ENCODE measurements at regions not wholly inside any gene's neighbourhood (a gene's known extent, or its start where the extent isn't known, plus 50 kb on each side); places are given as distances from the start of the nearest gene placed in this dataset.
"Not testable (repeated sequence)": the region's sequence is repeated elsewhere in the genome, so short reads cannot be mapped to it uniquely, and the experiment has no call there.

DNA sequence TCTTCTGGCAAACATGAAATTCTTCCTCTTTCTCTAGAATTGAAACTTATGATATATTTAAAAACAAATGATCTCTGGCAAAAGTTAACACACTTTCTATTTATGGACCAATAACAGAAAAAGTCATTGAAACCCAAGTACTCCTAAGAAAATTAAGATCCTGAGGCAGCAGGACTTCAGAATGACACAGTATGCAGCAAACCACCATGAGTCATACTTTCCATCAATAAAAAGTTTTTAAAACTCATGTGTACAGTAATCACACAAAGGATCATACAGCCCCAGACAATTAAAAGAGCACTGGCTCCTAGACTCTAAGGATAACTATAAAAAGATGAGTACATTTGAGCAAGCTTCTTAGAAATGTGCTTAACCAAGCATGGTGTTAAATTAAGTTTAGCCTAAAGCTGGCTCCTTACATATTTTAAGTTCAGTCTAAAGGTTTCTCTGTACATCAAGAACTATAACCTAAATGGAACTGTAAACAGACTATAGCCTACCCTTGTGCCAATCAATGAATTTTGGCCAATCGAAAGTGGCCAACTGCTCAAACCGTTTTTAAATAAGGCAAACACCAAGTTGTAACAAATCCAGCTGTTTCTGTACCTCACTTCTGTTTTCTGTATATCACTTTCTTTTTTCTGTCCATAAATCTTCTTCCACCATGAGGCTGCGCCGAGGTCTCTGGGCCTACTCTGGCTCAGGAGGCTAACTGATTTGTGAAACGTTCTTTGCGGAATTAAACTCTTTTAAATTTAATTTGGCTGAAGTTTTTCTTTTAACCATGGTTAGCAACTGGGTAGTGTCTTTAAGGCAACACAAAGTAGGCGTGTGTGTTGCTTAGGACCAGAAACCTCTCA lies 232.1 kb upstream of the PIK3R1 start:
- no peaks in the 10 kb centered on the region for H3K27me3 ChIP-seq (ENCODE audit: insufficient read depth, poor library complexity, severe bottlenecking)
- no peaks in the 10 kb centered on the region for H3K9me3 ChIP-seq (ENCODE audit: severe bottlenecking)
- TF ChIP-seq, protein P1, sequence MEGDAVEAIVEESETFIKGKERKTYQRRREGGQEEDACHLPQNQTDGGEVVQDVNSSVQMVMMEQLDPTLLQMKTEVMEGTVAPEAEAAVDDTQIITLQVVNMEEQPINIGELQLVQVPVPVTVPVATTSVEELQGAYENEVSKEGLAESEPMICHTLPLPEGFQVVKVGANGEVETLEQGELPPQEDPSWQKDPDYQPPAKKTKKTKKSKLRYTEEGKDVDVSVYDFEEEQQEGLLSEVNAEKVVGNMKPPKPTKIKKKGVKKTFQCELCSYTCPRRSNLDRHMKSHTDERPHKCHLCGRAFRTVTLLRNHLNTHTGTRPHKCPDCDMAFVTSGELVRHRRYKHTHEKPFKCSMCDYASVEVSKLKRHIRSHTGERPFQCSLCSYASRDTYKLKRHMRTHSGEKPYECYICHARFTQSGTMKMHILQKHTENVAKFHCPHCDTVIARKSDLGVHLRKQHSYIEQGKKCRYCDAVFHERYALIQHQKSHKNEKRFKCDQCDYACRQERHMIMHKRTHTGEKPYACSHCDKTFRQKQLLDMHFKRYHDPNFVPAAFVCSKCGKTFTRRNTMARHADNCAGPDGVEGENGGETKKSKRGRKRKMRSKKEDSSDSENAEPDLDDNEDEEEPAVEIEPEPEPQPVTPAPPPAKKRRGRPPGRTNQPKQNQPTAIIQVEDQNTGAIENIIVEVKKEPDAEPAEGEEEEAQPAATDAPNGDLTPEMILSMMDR (IDR thresholded peaks at IDR 0.05; ENCODE audit: poor library complexity, severe bottlenecking): no peak
- no peak overlapping the region for H3K27ac ChIP-seq (ENCODE audit: poor library complexity, severe bottlenecking)
- peaks cover 5% of the 10 kb centered on the region for H3K4me1 ChIP-seq (ENCODE audit: insufficient read depth, poor library complexity, severe bottlenecking)
- H3K4me3 ChIP-seq (ENCODE audit: severe bottlenecking): no peak overlapping the region
- DNase-seq (ENCODE audit: low spot score) (no peak), ATAC-seq (ENCODE audit: low read depth) (peak; percentile 88)
- H3K36me3 ChIP-seq (ENCODE audit: low read depth): no peaks in the 10 kb centered on the region

DNA sequence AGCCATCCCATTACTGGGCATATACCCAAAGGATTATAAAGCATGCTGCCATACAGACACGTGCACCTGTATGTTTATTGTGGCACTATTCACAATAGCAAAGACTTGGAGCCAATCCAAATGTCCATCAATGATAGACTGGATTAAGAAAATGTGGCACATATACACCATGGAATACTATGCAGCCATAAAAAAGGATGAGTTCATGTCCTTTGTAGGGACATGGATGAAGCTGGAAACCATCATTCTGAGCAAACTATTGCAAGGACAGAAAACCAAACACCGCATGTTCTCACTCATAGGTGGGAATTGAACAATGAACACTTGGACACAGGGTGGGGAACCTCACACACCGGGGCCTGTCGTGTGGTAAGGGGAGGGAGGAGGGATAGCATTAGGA lies 233.4 kb upstream of the PIK3R1 start:
- not testable (repeated sequence) for H3K27ac ChIP-seq (ENCODE audit: poor library complexity, severe bottlenecking); H3K27me3 ChIP-seq (ENCODE audit: insufficient read depth, poor library complexity, severe bottlenecking); H3K4me1 ChIP-seq (ENCODE audit: insufficient read depth, poor library complexity, severe bottlenecking); ATAC-seq (ENCODE audit: low read depth); H3K9me3 ChIP-seq (ENCODE audit: severe bottlenecking); H3K36me3 ChIP-seq (ENCODE audit: low read depth); DNase-seq (ENCODE audit: low spot score); H3K4me3 ChIP-seq (ENCODE audit: severe bottlenecking)

DNA sequence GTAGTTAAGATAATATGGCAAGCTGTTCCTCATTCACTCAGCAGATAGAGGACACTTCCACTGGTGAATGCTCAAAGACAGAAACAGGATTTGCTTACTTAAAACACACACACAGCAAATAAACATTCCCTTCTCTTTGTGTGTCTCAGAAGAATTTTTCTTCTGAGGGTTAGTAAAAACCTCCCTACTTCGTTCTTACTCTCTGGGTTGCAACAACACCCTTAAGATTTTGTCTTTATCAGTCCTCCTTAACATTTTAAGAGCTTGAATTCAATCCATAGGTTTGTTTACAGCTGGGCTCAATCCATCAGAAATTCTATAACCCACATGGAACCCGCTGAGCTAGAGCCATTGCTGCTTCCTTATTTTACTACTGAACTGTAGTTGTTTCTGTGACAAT lies 237.4 kb upstream of the PIK3R1 start:
- no peak for ATAC-seq (ENCODE audit: low read depth)
- TF ChIP-seq, protein P1 (IDR thresholded peaks at IDR 0.05; ENCODE audit: poor library complexity, severe bottlenecking): no peak

DNA sequence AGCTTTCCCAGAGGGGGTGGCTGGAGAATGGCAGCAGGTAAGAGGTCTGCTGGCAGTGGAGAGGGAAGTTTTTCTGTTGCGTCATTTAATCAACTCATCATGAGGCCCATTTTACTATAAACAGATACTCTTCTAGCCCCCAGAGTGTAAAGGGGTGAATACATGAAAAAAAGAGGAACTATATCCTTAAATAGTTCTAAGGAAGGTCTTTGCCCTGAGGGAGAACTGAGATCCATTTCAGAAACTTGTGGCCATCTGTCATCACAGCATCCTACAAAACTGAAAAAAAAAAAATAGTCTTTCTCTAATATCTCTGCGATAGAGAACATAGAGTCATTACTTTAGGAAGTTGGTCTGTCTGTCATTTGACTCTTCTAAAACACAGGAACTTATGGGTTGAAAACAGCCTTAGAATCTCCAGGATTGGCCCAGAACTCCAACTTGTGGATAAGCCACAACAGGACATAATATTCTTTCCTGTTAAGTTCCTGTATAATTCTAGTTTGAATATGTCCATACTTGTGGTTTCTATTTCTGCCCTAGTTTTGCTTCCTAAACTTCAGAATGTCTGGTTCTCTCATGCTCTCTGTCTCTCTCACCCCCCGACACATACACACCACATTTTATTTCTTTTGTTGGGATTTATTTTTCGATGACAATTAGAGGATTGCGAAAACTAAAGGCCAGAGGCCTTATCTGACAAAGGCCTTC lies 238.5 kb upstream of the PIK3R1 start:
- Histone ChIP-seq H3K9me3 (ENCODE audit: severe bottlenecking) (no peaks in the 10 kb centered on the region), H3K4me1 (ENCODE audit: insufficient read depth, poor library complexity, severe bottlenecking) (no peaks in the 10 kb centered on the region), H3K4me3 (ENCODE audit: severe bottlenecking) (no peak overlapping the region), H3K36me3 (ENCODE audit: low read depth) (no peaks in the 10 kb centered on the region), H3K27ac (ENCODE audit: poor library complexity, severe bottlenecking) (no peak overlapping the region), H3K27me3 (ENCODE audit: insufficient read depth, poor library complexity, severe bottlenecking) (no peaks in the 10 kb centered on the region)
- ATAC-seq (ENCODE audit: low read depth) (no peak), DNase-seq (ENCODE audit: low spot score) (no peak)
- TF ChIP-seq, protein P1 (IDR thresholded peaks at IDR 0.05; ENCODE audit: poor library complexity, severe bottlenecking): no peak

More for the DNA sequence above, 237.4 kb upstream of the PIK3R1 start:
- Histone ChIP-seq H3K4me1 (ENCODE audit: insufficient read depth, poor library complexity, severe bottlenecking) (no peaks in the 10 kb centered on the region), H3K9me3 (ENCODE audit: severe bottlenecking) (no peaks in the 10 kb centered on the region), H3K4me3 (ENCODE audit: severe bottlenecking) (no peak overlapping the region), H3K27me3 (ENCODE audit: insufficient read depth, poor library complexity, severe bottlenecking) (no peaks in the 10 kb centered on the region), H3K36me3 (ENCODE audit: low read depth) (no peaks in the 10 kb centered on the region), H3K27ac (ENCODE audit: poor library complexity, severe bottlenecking) (no peak overlapping the region)
- no peak for DNase-seq (ENCODE audit: low spot score)

DNA sequence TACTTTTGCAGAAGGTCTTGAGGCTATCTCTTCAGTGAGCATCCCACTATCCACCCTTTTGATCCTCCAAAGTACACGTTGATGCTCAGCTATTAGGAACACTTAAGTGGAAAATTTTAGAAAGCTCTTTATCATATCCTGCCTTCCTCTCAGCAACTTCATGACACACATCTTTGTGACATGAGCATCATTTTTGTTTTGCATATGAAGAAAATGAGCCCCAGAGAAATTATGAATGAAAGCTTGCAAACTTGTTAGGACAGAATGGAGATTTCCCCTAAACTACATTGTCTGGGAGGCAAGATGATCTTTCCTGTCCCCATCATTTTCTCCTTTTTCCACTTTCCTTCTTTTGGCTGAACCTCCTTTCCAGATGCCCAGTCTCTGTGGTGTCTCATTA lies 239.4 kb upstream of the PIK3R1 start:
- no peaks in the 10 kb centered on the region for H3K9me3 ChIP-seq (ENCODE audit: severe bottlenecking)
- no peak overlapping the region for H3K4me3 ChIP-seq (ENCODE audit: severe bottlenecking)
- no peaks in the 10 kb centered on the region for H3K4me1 ChIP-seq (ENCODE audit: insufficient read depth, poor library complexity, severe bottlenecking)
- H3K27me3 ChIP-seq (ENCODE audit: insufficient read depth, poor library complexity, severe bottlenecking): no peaks in the 10 kb centered on the region
- no peaks in the 10 kb centered on the region for H3K36me3 ChIP-seq (ENCODE audit: low read depth)
- no peak for DNase-seq (ENCODE audit: low spot score)
- ATAC-seq (ENCODE audit: low read depth): no peak
- no peak overlapping the region for H3K27ac ChIP-seq (ENCODE audit: poor library complexity, severe bottlenecking)
- TF ChIP-seq, protein P1 (IDR thresholded peaks at IDR 0.05; ENCODE audit: poor library complexity, severe bottlenecking): no peak

Data from RWPE2 (cell line).